ENCODE measurements at regions not wholly inside any gene's neighbourhood (a gene's known extent, or its start where the extent isn't known, plus 50 kb on each side); places are given as distances from the start of the nearest gene placed in this dataset.

DNA sequence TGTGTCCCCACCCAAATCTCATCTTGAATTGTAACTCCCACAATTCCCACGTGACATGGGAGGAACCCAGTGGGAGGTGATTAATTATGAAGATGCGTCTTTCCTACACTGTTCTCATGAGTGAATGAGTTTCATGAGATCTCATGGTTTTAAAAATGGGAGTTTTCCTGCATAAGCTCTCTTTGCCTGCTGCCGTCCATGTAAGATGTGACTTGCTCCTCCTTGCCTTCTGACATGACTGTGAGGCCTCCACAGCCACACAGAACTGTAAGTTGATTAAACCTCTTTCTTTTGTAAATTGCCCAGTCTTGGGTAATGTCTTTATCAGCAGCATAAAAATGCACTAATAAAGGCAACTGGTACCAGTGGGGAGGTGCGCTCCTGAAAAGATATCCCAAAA, 67.7 kb upstream of the DRGX start:
- no peak overlapping the region for H2BK15ac ChIP-seq (ENCODE audit: low read length)
- WGBS, 2 experiments (ENCODE audit: extremely low coverage in 1 of 2, insufficient coverage in 1 of 2, insufficient read length in 1 of 2, insufficient replicate concordance in 2 of 2, low coverage in 1 of 2, low lambda C conversion rate in 2 of 2, missing lambda C conversion rate in 1 of 2) = 71% methylated on average over 4 of the region's 4 CpGs; no CpG with 5 or more reads in 1 of the 2 experiments
- no peaks in the 10 kb centered on the region for H3K79me1 ChIP-seq (ENCODE audit: low read depth, low read length)
- CTCF ChIA-PET (ENCODE audit: partially characterized antibody) = interaction anchor here (0.8 kb wide), 1 partner anchor 40 kb away, joined by 3 read pairs; no protein-coding TSS in a partner anchor
- H3K23ac ChIP-seq (ENCODE audit: insufficient read length) = no peak overlapping the region
- no peak overlapping the region for H2BK120ac ChIP-seq (replicated peaks; ENCODE audit: low read depth, low read length)
- H4K91ac ChIP-seq (replicated peaks; ENCODE audit: insufficient read length, low read length) = no peak overlapping the region
- H3K36me3 ChIP-seq (ENCODE audit: control insufficient read depth in 2 of 4, insufficient read depth in 4 of 4, low read length in 3 of 4) = peaks cover 0 to 9% (median 1%) of the 10 kb centered on the region in 4 experiments; a peak in 3 of 8 replicates
- H3K23me2 ChIP-seq (ENCODE audit: low read depth, low read length) = no peaks in the 10 kb centered on the region
- DNase-seq (ENCODE audit: low read depth in 1 of 2, low spot score in 2 of 2) (no peak), FAIRE-seq (no peak)
- no peak overlapping the region for H4K8ac ChIP-seq (ENCODE audit: extremely low read depth, insufficient read depth, low read length)
- no peak overlapping the region for H2BK12ac ChIP-seq (ENCODE audit: low read depth, low read length)
- H3K4me2 ChIP-seq (ENCODE audit: insufficient read depth in 1 of 2, low read depth in 2 of 2, low read length in 2 of 2) = no peak overlapping the region
- H3K9ac ChIP-seq (replicated peaks in 1 of 4; ENCODE audit: extremely low read depth in 1 of 4, low read depth in 3 of 4, low read length in 3 of 4) = no peak overlapping the region
- no peak overlapping the region for H2BK5ac ChIP-seq (ENCODE audit: low read depth, low read length)
- H3K4me3 ChIP-seq (ENCODE audit: extremely low read depth in 1 of 4, insufficient read depth in 2 of 4, low read depth in 3 of 4, low read length in 4 of 4) = no peak overlapping the region
- no peak overlapping the region for H3K27ac ChIP-seq (ENCODE audit: low read depth, low read length)
- no peak overlapping the region for H4K5ac ChIP-seq (ENCODE audit: insufficient read length, low read depth, low read length)
- peaks cover 0 to 1% of the 10 kb centered on the region in 2 experiments for H4K20me1 ChIP-seq (replicated peaks in 1 of 2; ENCODE audit: control insufficient read depth in 1 of 2, insufficient read depth in 2 of 2, low read length in 2 of 2)
- H3K27me3 ChIP-seq (replicated peaks in 1 of 4; ENCODE audit: control insufficient read depth in 3 of 4, extremely low read depth in 1 of 4, insufficient read depth in 3 of 4, low read length in 3 of 4) = no peaks in the 10 kb centered on the region
- no peaks in the 10 kb centered on the region for H3K4me1 ChIP-seq (replicated peaks in 1 of 4; ENCODE audit: control insufficient read depth in 3 of 4, insufficient read depth in 4 of 4, low read length in 3 of 4)
- POLR2A ChIA-PET (ENCODE audit: partially characterized antibody) = no interaction called here
- H3K4ac ChIP-seq (replicated peaks; ENCODE audit: insufficient read length, low read depth, low read length) = no peak overlapping the region
- no peak overlapping the region for H2BK20ac ChIP-seq (ENCODE audit: low read length)
- no peak overlapping the region for H3K18ac ChIP-seq (ENCODE audit: extremely low read depth, low read length)
- no peak overlapping the region for H3K14ac ChIP-seq (ENCODE audit: insufficient read length)
- no peak overlapping the region for H2AFZ ChIP-seq (ENCODE audit: low read length)
- H2AK5ac ChIP-seq (ENCODE audit: low read depth, low read length) = no peak overlapping the region
- H3K9me3 ChIP-seq (ENCODE audit: insufficient read depth in 2 of 2, low read depth in 1 of 2, low read length in 1 of 2) = peaks cover 11 to 17% of the 10 kb centered on the region in 2 experiments; a peak in 1 of 4 replicates
- no peaks in the 10 kb centered on the region for H3K79me2 ChIP-seq (ENCODE audit: control insufficient read depth in 1 of 2, insufficient read depth in 2 of 2, low read length in 2 of 2)
- H3K56ac ChIP-seq (replicated peaks; ENCODE audit: insufficient read length, low read depth, low read length) = no peak overlapping the region
- no peak for TF ChIP-seq TAF7 (optimal IDR thresholded peaks at IDR 0.05; ENCODE audit: borderline replicate concordance, low read depth, low read length)
